Bone marrow (tissue), 2 donors: ENCODE measurements at regions not wholly inside any gene's neighbourhood (a gene's known extent, or its start where the extent isn't known, plus 50 kb on each side); places are given as distances from the start of the nearest gene placed in this dataset.

Source experiments
- DNase-seq, 2 donors: peaks; one replicate each; lab custom pipeline; 2025; lab: John Stamatoyannopoulos, UW

GRCh38 chr3:76908156-76908555 is 131.7 kb upstream of the ROBO2 start:
- no peak for DNase-seq

- DNase-seq: no peak
Measured at GRCh38 chr3:76912841-76913383, 127.0 kb upstream of the ROBO2 start.

GRCh38 chr3:76917436-76917835 is 122.5 kb upstream of the ROBO2 start:
- no peak for DNase-seq

GRCh38 chr3:76920511-76920910 is 119.4 kb upstream of the ROBO2 start:
- no peak for DNase-seq

GRCh38 chr3:76923485-76923884 is 116.4 kb upstream of the ROBO2 start:
- no peak for DNase-seq

- DNase-seq: no peak
Measured at GRCh38 chr3:76930712-76931111, 109.2 kb upstream of the ROBO2 start.

- no peak for DNase-seq
Measured at GRCh38 chr3:76933245-76933644, 106.7 kb upstream of the ROBO2 start.

- DNase-seq: no peak
Measured at GRCh38 chr3:76938962-76939361, 100.9 kb upstream of the ROBO2 start.

GRCh38 chr3:76940181-76940770 is 99.6 kb upstream of the ROBO2 start:
- DNase-seq: no peak

GRCh38 chr3:76941376-76941775 is 98.5 kb upstream of the ROBO2 start:
- DNase-seq: no peak

GRCh38 chr3:76942101-76942500 is 97.8 kb upstream of the ROBO2 start:
- DNase-seq: no peak

- no peak for DNase-seq
Measured at GRCh38 chr3:76943058-76943457, 96.8 kb upstream of the ROBO2 start.

- no peak for DNase-seq
Measured at GRCh38 chr3:76943671-76944070, 96.2 kb upstream of the ROBO2 start.

GRCh38 chr3:76949033-76949432 is 90.9 kb upstream of the ROBO2 start:
- DNase-seq: no peak

GRCh38 chr3:76949462-76949861 is 90.4 kb upstream of the ROBO2 start:
- no peak for DNase-seq

GRCh38 chr3:76950590-76950989 is 89.3 kb upstream of the ROBO2 start:
- DNase-seq: no peak

- no peak for DNase-seq
Measured at GRCh38 chr3:76954412-76954811, 85.5 kb upstream of the ROBO2 start.

- DNase-seq: no peak
Measured at GRCh38 chr3:76958274-76958673, 81.6 kb upstream of the ROBO2 start.

GRCh38 chr3:76958861-76959260 is 81.0 kb upstream of the ROBO2 start:
- no peak for DNase-seq

- DNase-seq: no peak
Measured at GRCh38 chr3:76961284-76961683, 78.6 kb upstream of the ROBO2 start.

GRCh38 chr3:76965122-76965725 is 74.7 kb upstream of the ROBO2 start:
- no peak for DNase-seq

GRCh38 chr3:76969471-76969870 is 70.4 kb upstream of the ROBO2 start:
- DNase-seq: no peak

GRCh38 chr3:76969996-76970615 is 69.8 kb upstream of the ROBO2 start:
- no peak for DNase-seq
